ENCODE measurements at regions not wholly inside any gene's neighbourhood (a gene's known extent, or its start where the extent isn't known, plus 50 kb on each side); places are given as distances from the start of the nearest gene placed in this dataset.

- DNase-seq, result no peak
Observed at GRCh38 chr14:98623788-98624415, 648.1 kb downstream of the BCL11B start.

DNA sequence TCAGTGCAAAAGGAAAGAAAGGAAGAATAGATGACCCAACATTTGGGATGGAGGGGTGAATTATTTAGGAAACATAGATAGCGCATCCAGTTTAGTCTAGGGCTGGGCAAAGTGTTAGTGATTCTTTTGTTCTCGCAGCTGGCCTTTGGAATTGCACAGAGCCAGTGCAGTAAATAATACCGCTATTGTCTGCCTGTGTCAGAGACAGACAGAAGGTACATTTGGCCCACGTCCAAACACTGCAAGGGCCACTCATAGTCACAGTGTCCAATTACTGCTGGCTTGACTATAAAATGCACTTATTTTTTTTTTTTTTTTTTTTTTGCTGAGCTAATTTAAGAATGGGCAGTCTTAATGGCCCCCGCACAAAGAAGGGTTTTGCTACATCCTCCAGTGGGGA is 638.6 kb downstream of the BCL11B start:
- DNase-seq, result no peak

GRCh38 chr14:98634043-98634820 is 637.8 kb downstream of the BCL11B start:
- DNase-seq, result no peak

GRCh38 chr14:98638366-98638765 is 633.6 kb downstream of the BCL11B start:
- DNase-seq, result no peak

GRCh38 chr14:98647754-98648153 is 624.2 kb downstream of the BCL11B start:
- no peak for DNase-seq

- DNase-seq, result no peak
Observed at GRCh38 chr14:98651037-98651436, 621.0 kb downstream of the BCL11B start.

- DNase-seq, result no peak
Observed at GRCh38 chr14:98665007-98665406, 607.0 kb downstream of the BCL11B start.

GRCh38 chr14:98666545-98666944 is 605.5 kb downstream of the BCL11B start:
- DNase-seq, result no peak

DNA sequence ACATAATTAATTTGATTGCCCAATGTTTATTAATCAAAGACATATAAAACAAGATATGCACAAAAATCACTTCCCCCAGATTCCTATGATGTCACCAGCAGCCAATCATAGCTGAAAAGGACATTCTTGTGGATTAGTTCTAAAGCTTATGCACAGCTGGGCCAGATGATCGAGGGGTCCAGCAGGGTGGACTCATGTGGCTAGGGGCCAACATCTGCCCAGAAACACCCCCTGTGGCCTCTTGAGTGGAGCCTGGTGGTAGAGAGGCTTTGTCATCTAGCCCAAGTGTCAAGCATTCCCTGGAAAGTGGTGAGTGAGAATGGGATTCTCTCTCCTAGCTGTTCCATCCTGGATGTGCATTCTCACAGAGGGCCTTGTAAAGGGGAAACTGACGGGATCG is 590.0 kb downstream of the BCL11B start:
- DNase-seq, result no peak

DNA sequence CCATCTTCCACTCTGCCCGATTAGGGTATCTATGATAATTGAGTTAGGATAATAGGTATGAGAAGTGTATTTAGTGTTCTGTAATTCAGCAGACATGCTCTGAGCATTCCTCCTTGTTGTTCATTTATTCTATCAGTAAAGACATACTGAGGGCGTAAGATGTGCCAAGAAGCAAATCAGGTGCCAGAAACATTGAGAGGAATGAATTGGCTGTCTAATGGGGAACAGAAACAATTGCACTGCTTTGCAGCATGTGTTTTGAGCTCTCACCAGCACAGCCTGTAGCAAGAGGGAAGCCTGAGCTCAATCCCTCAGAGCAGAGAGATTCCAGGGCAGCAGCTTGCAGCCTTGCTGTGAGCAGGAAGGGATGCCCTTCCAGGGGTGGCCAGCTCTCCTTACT is 589.3 kb downstream of the BCL11B start:
- DNase-seq, result no peak

DNA sequence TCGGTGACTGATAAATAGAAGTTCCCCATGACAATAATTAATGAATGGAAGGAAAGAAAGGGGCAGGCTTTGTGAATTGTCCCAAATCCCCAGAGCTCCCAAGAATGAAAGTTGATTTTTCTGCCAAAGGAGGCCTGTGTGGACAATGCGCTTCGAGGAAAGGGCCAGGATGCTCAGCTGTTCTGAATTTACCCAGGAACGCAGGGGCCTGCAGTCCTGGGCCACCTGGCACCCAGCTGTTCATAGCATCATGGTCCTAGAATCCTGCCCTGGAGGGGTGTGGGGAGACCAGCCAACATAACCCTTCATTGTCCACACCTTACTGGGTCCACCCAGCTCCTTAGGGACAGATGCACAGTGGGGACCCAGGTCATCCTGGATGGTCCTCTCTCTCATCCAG is 587.5 kb downstream of the BCL11B start:
- DNase-seq, result no peak

GRCh38 chr14:98685725-98686124 is 586.3 kb downstream of the BCL11B start:
- no peak for DNase-seq

- DNase-seq, result no peak
Observed at GRCh38 chr14:98688446-98688845, 583.6 kb downstream of the BCL11B start.

- DNase-seq, result no peak
Observed at GRCh38 chr14:98689951-98690350, 582.0 kb downstream of the BCL11B start.

GRCh38 chr14:98692832-98693231 is 579.2 kb downstream of the BCL11B start:
- no peak for DNase-seq

DNA sequence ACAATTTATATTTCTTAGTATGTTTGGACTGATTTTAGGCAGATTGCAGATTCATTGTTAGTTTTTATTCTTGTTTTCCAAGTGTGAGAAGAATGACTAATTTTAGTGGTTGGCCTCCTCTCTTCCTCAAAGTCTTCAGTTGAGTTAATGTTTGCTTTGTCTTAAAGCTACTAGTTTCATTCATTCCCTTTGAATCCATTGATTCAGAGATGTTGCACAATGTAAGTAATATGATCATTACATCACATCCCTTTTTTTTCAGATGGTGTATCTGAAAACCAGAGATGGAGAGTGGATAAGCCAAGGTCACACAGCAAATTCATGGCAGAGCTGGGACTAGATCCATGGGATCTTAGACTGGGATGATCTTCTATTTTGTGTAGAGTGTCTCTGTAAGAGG is 577.5 kb downstream of the BCL11B start:
- DNase-seq, result no peak

GRCh38 chr14:98695809-98696208 is 576.2 kb downstream of the BCL11B start:
- no peak for DNase-seq

DNA sequence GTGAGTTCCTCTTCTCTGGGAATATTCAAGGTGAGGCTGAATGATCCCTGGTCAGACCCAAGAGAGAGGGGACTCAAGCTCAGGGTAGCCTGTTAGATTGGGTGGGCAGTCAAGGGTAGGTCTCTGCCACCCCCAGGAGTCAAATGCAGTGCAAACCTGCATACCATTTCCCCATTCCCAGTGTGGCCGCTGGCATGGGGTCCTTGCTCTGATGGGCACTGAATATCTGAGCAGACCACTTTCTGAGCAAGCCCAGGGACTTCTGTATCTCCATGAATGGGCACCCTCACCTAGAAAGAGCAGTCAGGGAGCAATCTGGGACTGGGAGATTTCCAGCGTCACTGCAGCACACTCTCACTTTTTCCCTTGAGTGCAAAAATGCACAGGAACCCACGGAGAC is 573.7 kb downstream of the BCL11B start:
- no peak for DNase-seq

DNA sequence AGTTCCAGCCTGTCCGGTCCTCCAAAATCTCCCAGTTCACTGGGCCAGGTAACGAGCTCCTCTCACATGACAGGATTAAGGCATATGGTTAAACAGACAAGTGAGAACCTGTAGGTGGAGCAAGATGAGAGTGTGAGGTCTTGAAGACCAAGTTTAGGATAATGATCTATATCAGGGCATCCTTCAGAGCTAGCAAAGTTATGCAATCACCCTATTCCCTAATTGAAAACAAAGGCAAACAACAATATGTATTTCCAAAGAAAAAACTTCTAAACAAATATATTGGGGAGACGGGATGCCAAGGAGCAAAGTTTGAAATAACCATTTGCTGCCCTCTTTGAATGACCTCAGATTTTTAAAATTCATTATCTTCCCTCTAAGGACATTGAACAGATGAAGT is 571.2 kb downstream of the BCL11B start:
- no peak for DNase-seq

DNA sequence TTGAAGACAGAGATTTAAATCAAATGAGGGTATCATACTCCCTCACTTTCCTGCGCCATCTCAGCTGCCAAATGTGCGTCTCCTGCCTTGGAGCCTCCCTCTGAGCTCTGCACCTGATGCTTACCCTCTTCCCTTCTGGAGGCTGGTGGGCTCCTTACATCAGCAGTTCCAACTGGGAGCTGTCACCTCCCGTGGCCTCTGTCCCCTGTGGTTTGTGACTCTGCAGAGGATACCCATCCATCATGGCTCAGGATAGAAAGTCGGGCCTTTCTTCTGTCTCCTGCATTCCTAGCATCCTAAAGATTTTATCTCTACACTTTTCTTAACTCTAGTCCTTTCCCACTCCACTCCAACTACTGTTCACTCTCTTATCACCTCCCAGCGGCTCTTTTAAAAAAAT is 570.6 kb downstream of the BCL11B start:
- DNase-seq, result no peak

GRCh38 chr14:98704441-98704840 is 567.6 kb downstream of the BCL11B start:
- no peak for DNase-seq

DNA sequence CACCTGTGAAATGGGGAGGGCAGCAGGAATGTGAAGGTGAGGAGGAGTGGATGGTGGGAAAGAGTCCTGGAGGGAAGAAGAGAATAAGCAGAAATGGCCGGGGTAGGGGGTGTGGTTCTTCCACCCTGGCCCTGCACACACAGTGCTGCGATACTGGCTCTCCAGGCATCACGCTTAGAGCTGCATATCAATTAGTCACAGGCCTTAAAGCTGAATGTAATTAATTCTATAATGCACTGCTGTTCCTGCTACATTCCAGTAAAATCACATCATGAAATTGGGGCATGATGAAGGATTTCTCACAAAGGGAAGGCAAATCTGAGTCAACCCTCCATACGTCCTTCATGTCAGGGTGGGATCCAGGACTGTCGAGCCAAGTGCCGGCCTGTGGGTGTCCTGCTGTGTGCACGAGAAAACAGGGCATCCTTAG is 566.1 kb downstream of the BCL11B start:
- no peak for DNase-seq

DNA sequence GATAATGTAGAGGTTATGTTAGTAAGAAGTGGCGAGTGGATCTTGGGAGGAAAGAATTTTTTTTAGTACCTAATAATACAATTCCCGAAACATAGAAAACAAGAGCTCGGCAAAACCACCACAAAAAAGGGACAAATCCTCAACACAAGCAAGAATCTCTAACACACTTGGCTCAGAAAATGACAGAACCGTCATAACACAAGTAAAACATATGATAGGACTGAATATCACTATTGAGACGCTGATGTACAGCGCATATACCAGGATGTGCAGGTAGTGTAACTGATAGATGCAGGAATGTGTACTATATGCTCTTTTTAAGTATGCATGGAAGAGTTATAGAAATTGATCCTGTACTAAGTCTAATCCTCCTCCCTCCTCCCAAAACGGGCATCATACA is 564.5 kb downstream of the BCL11B start:
- no peak for DNase-seq

DNA sequence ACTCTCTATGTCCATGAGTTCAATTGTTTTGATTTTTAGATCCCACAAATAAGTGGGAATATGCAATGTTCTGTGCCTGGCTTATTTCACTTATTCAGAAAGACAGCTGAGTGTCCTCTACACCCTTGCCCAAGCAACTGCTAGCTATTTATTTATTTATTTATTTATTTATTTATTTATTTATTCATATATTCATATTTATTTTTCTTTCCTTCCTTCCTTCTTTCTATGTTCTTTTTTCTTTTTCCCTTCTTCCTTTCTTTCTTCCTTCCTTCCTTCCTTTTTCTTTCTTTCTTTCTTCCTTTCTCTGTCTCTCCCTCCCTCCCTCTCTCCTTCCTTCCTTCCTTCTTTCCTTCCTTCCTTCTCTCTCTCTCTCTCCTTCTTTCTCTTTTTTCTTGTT is 563.4 kb downstream of the BCL11B start:
- DNase-seq, result no peak

GRCh38 chr14:98711453-98711852 is 560.5 kb downstream of the BCL11B start:
- peak; percentile 7 for DNase-seq

All from suppressor macrophage treated with lipopolysaccharide for 4 hours (primary cell).